T-cell (primary cell): ENCODE measurements at regions not wholly inside any gene's neighbourhood (a gene's known extent, or its start where the extent isn't known, plus 50 kb on each side); places are given as distances from the start of the nearest gene placed in this dataset.

Experiments used
- ATAC-seq, 4 experiments: fragments of 200-7000 bp in 3 of 4; fragments of 150-1000 bp in 1 of 4; cut with Tn5 transposase; replicated peaks in 1 of 4; 1 replicate in 3 of 4; 2 replicates in 1 of 4; pipeline ENCODE4 v1.10.0; 2021; ENCODE audit warnings: moderate library complexity in 3 of 4, mild to moderate bottlenecking in 2 of 4, moderate number of reproducible peaks in 1 of 4
- CTCF ChIA-PET, 2 donors: fragments of 300-600 bp; sonication (Branson Sonifier 250); formaldehyde crosslinking; loops; one replicate each; lab custom pipeline; 2022; ENCODE audit warnings: antibody characterized with exemption in 2 of 2; lab: Charles Lee
- POLR2A ChIA-PET, 2 donors: fragments of 300-600 bp; sonication (Branson Sonifier 250); formaldehyde crosslinking; loops; one replicate each; lab custom pipeline; 2022; ENCODE audit warnings: antibody characterized with exemption in 2 of 2; lab: Charles Lee
- DNase-seq, 35 experiments: peaks; one replicate each; pipeline versions ENCODE4 v3.0.0 to v3.0.0-alpha.2; 2013 to 2023
- H3K27ac ChIP-seq: one replicate; pipeline ENCODE4 v1.5.1; 2013; ENCODE audit warnings: low read length
- H3K27me3 ChIP-seq, 2 experiments: replicated peaks in 1 of 2; 1 replicate in 1 of 2; 2 replicates in 1 of 2; pipeline versions ENCODE4 v1.6.1 to v1.7.0; 2013; ENCODE audit warnings: low read length in 1 of 2, mixed read lengths in 1 of 2; ENCODE audit not compliant: control insufficient read depth in 2 of 2, insufficient read depth in 2 of 2; ENCODE audit errors: extremely low read depth in 1 of 2
- H3K36me3 ChIP-seq, 2 donors: 1 replicate in 1 of 2; 2 replicates in 1 of 2; pipeline versions ENCODE4 v1.6.1 to v1.7.0; 2013; ENCODE audit warnings: low read length in 1 of 2; ENCODE audit not compliant: control insufficient read depth in 2 of 2, insufficient read depth in 1 of 2; ENCODE audit errors: extremely low read depth in 1 of 2
- H3K4me1 ChIP-seq, 2 experiments: 1 replicate in 1 of 2; 2 replicates in 1 of 2; pipeline versions ENCODE4 v1.6.1 to v1.7.0; 2013; ENCODE audit warnings: low read length in 2 of 2, mixed read lengths in 1 of 2; ENCODE audit not compliant: insufficient read depth in 2 of 2, control insufficient read depth in 1 of 2; ENCODE audit errors: extremely low read depth in 1 of 2
- H3K4me3 ChIP-seq, 2 donors: 1 replicate in 1 of 2; 2 replicates in 1 of 2; pipeline versions ENCODE4 v1.5.1 to v1.7.0; 2013; ENCODE audit warnings: mild to moderate bottlenecking in 2 of 2, low read length in 1 of 2, moderate library complexity in 1 of 2; ENCODE audit not compliant: control insufficient read depth in 1 of 2; ENCODE audit errors: extremely low read depth in 1 of 2
- H3K9me3 ChIP-seq: 2 replicates; pipeline ENCODE4 v1.7.0; 2013
- H3K27ac Mint-ChIP-seq, 2 donors: one replicate each; pipeline ENCODE4 v1.8.0; 2020 to 2021; ENCODE audit warnings: mild to moderate bottlenecking in 2 of 2, mixed read lengths in 2 of 2
- H3K27me3 Mint-ChIP-seq, 2 donors: one replicate each; pipeline ENCODE4 v1.8.0; 2021 to 2022; ENCODE audit warnings: mixed read lengths in 2 of 2
- H3K36me3 Mint-ChIP-seq: one replicate; pipeline ENCODE4 v1.8.0; 2021; ENCODE audit warnings: mixed read lengths
- H3K4me1 Mint-ChIP-seq, 3 donors: one replicate each; pipeline ENCODE4 v1.8.0; 2020 to 2022; ENCODE audit warnings: mixed read lengths in 3 of 3, mild to moderate bottlenecking in 1 of 3
- H3K4me3 Mint-ChIP-seq, 3 donors: one replicate each; pipeline ENCODE4 v1.8.0; 2020 to 2022; ENCODE audit warnings: mild to moderate bottlenecking in 3 of 3, mixed read lengths in 3 of 3, moderate library complexity in 3 of 3
- H3K9me3 Mint-ChIP-seq, 3 donors: one replicate each; pipeline ENCODE4 v1.8.0; 2020 to 2022; ENCODE audit warnings: mixed read lengths in 3 of 3
- WGBS: methylation state at CpG from one replicate; pipeline ENCODE4 v1.1.5; 2013; ENCODE audit warnings: missing lambda C conversion rate; ENCODE audit not compliant: insufficient coverage; 5-methylcytosine and 5-hydroxymethylcytosine counted together

DNA sequence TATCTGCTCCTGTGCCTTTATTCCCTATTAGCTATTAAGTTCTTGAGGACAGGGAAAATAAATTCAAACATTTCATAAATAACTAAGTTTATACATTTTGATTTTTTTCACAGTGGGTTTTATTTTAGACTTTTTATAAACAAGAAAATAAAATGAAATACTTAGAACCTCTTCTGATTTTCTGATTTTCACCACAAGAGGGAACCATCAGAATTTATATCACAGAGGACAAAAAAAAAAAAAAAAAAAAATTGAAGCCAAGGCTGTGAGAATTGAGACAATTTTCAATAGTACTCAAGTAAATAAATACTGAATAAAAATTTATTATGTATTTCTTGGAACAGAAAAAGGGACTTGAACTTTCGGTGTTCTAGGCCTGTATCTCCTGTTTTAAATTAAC lies 288.1 kb downstream of the SH3BGRL start:
- no peaks in the 10 kb centered on the region for H3K36me3 ChIP-seq
- no CpG with 5 or more reads among the region's 1 CpG for WGBS
- no peaks in the 10 kb centered on the region for H3K4me1 ChIP-seq
- H3K4me3 Mint-ChIP-seq, result no peak overlapping the region
- no peak overlapping the region for H3K27ac Mint-ChIP-seq
- CTCF ChIA-PET, result no interaction called here
- no peak overlapping the region for H3K27ac ChIP-seq
- H3K4me3 ChIP-seq, result no peak overlapping the region
- DNase-seq, result no peak
- peaks cover 0 to 12% (median 0%) of the 10 kb centered on the region in 3 donors for H3K9me3 Mint-ChIP-seq
- H3K27me3 Mint-ChIP-seq, result peaks cover 0 to 8% of the 10 kb centered on the region in 2 donors
- no peaks in the 10 kb centered on the region for H3K4me1 Mint-ChIP-seq
- H3K36me3 Mint-ChIP-seq, result no peaks in the 10 kb centered on the region
- H3K9me3 ChIP-seq, result no peaks in the 10 kb centered on the region
- no peak for ATAC-seq
- POLR2A ChIA-PET, result no interaction called here
- no peaks in the 10 kb centered on the region for H3K27me3 ChIP-seq

DNA sequence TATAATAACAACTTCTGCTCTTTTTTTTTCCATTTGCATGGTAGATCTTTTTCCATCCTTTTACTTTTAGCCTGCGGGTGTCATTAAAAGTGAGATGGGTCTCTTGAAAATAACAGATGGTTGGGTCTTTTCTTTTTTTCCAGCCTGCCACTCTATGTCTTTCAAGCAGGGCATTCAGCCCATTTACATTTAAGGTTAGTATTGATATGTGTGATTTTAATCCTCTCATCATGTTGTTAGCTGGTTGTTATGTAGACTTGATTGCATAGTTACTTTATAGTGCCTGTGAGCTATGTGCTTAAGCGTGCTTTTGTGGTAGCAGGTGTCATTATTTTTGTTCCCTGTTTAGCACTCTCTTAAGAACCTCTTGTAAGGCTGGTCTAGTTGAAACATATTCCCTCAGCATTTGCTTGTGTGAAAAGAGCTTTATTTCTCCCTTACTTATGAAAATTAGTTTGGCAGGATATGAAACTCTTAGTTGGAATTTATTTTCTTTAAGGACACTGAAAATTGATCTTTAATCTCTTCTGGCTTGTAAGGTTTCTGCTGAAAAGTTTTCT lies 326.1 kb downstream of the SH3BGRL start:
- no peak overlapping the region for H3K4me3 Mint-ChIP-seq
- no peaks in the 10 kb centered on the region for H3K4me1 Mint-ChIP-seq
- Histone ChIP-seq H3K4me1 (no peaks in the 10 kb centered on the region), H3K36me3 (no peaks in the 10 kb centered on the region), H3K4me3 (no peak overlapping the region), H3K27me3 (no peaks in the 10 kb centered on the region), H3K9me3 (no peaks in the 10 kb centered on the region), H3K27ac (no peak overlapping the region)
- no peak for DNase-seq
- WGBS, result no CpG with 5 or more reads among the region's 2 CpGs
- ChIA-PET CTCF (no interaction called here), POLR2A (no interaction called here)
- ATAC-seq, result no peak
- H3K27me3 Mint-ChIP-seq, result peaks cover 0 to 3% of the 10 kb centered on the region in 2 donors
- peaks cover 4 to 11% (median 9%) of the 10 kb centered on the region in 3 donors for H3K9me3 Mint-ChIP-seq
- H3K27ac Mint-ChIP-seq, result no peak overlapping the region
- no peaks in the 10 kb centered on the region for H3K36me3 Mint-ChIP-seq

DNA sequence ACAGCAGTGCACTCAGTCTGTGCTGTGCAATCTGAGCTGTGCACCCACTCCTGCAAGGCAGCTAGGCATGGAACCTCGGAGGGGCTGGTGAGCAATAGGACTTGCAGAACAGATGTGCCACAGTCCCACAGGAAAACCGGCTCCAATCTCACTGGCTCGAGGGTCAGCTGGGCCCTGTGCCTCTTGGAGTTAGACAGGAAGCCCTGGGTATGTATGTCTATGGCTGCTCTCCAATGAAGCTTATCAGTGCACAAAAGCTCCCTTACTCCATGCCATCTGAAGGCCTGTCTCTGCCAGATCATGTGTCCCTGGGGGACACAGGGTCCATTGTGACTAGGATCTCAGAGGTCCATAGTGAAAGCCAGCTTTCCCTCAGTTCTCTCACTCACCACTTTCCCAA lies 335.8 kb downstream of the SH3BGRL start:
- Histone ChIP-seq H3K36me3 (no peaks in the 10 kb centered on the region), H3K4me1 (no peaks in the 10 kb centered on the region), H3K27ac (no peak overlapping the region), H3K9me3 (no peaks in the 10 kb centered on the region), H3K27me3 (no peaks in the 10 kb centered on the region), H3K4me3 (no peak overlapping the region)
- no peak overlapping the region for H3K27ac Mint-ChIP-seq
- peaks cover 0 to 3% of the 10 kb centered on the region in 2 donors for H3K27me3 Mint-ChIP-seq
- ChIA-PET POLR2A (no interaction called here), CTCF (no interaction called here)
- no peaks in the 10 kb centered on the region for H3K4me1 Mint-ChIP-seq
- ATAC-seq, result no peak
- H3K9me3 Mint-ChIP-seq, result peaks cover 0 to under 1% (median 0%) of the 10 kb centered on the region in 3 donors
- no peak overlapping the region for H3K4me3 Mint-ChIP-seq
- no peak for DNase-seq
- no CpG with 5 or more reads among the region's 3 CpGs for WGBS
- H3K36me3 Mint-ChIP-seq, result no peaks in the 10 kb centered on the region

DNA sequence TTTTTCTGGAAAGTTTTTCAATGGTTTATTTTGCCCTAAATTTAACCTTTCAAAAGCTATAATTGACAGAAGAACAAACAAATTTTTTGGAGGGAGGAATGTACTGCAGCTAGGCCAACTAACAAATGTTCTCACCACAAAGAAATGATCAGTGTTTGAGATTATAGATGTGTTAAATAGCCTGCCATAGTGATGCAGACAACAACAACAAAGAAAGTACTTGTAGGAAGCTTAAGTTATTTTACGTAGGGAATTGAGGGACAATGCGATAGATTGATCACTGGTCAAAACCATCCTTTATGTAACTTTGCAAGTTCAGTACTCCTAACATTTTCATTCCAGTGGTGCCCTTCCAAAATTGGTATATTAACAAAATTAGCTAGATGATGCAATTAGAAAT lies 340.4 kb downstream of the SH3BGRL start:
- H3K27ac Mint-ChIP-seq, result no peak overlapping the region
- ChIA-PET CTCF (no interaction called here), POLR2A (no interaction called here)
- no CpG with 5 or more reads among the region's 2 CpGs for WGBS
- H3K9me3 Mint-ChIP-seq, result peaks cover 3 to 16% (median 4%) of the 10 kb centered on the region in 3 donors
- H3K27me3 ChIP-seq, result no peaks in the 10 kb centered on the region
- ATAC-seq, result no peak
- no peak overlapping the region for H3K27ac ChIP-seq
- H3K27me3 Mint-ChIP-seq, result peaks cover 0 to 3% of the 10 kb centered on the region in 2 donors
- H3K36me3 ChIP-seq, result no peaks in the 10 kb centered on the region
- no peaks in the 10 kb centered on the region for H3K4me1 ChIP-seq
- no peak overlapping the region for H3K4me3 ChIP-seq
- no peak overlapping the region for H3K4me3 Mint-ChIP-seq
- H3K9me3 ChIP-seq, result no peaks in the 10 kb centered on the region
- DNase-seq, result no peak
- no peaks in the 10 kb centered on the region for H3K4me1 Mint-ChIP-seq
- no peaks in the 10 kb centered on the region for H3K36me3 Mint-ChIP-seq

DNA sequence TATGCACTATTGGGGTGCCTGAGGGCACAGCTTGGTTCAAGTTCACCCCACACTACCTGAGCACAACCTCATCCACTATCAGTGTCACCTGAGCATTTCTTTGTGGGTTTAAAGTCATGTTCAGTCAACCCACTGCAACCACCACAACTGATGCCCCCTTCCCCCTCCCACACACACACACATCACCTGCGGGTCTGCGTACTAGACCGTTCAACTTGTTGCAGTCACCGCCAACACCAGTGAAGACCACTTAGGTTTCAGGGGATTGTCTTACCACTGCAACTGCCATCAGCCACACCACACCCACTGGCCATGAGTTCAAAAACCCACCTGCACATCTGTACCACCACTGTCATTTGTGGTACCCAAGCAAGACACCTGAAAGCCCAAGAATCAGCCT lies 355.0 kb downstream of the SH3BGRL start:
- Mint-ChIP-seq H3K36me3 (no peaks in the 10 kb centered on the region), H3K27ac (no peak overlapping the region), H3K4me1 (no peaks in the 10 kb centered on the region), H3K9me3 (no peaks in the 10 kb centered on the region), H3K27me3 (peaks cover 0 to 11% of the 10 kb centered on the region in 2 donors), H3K4me3 (no peak overlapping the region)
- Histone ChIP-seq H3K4me3 (no peak overlapping the region), H3K27ac (no peak overlapping the region), H3K9me3 (no peaks in the 10 kb centered on the region), H3K36me3 (no peaks in the 10 kb centered on the region), H3K4me1 (no peaks in the 10 kb centered on the region), H3K27me3 (no peaks in the 10 kb centered on the region)
- CTCF ChIA-PET, result no interaction called here
- POLR2A ChIA-PET, result no interaction called here
- DNase-seq (no peak), ATAC-seq (no peak)
- 95% methylated on average over 4 of the region's 4 CpGs for WGBS

DNA sequence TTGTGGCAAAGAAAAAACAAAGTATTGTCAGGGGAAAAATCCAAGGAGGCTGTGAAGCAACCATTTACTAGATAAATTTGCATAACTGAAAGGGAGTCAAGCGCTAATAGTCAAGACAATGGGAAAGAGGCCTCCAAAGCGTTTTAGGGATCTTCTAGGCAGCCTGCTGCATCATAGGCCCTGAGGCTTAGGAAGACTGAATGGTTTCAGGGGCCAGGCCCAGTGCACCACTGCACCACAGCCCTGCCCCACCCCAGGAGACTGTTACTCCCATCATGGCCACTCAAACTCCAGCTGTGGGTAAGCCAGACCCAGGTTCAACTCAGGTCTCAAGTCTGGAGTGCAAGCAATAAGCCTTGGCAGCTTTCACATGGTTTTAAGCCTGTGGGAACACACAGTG lies 362.9 kb downstream of the SH3BGRL start:
- H3K36me3 Mint-ChIP-seq, result no peaks in the 10 kb centered on the region
- WGBS, result no CpG with 5 or more reads among the region's 2 CpGs
- CTCF ChIA-PET, result no interaction called here
- H3K9me3 Mint-ChIP-seq, result peaks cover 0 to 4% (median 0%) of the 10 kb centered on the region in 3 donors
- H3K4me3 Mint-ChIP-seq, result no peak overlapping the region
- H3K27ac Mint-ChIP-seq, result no peak overlapping the region
- Histone ChIP-seq H3K36me3 (no peaks in the 10 kb centered on the region), H3K4me1 (no peaks in the 10 kb centered on the region), H3K4me3 (no peak overlapping the region), H3K27me3 (no peaks in the 10 kb centered on the region), H3K9me3 (no peaks in the 10 kb centered on the region), H3K27ac (no peak overlapping the region)
- no peaks in the 10 kb centered on the region for H3K4me1 Mint-ChIP-seq
- POLR2A ChIA-PET, result no interaction called here
- DNase-seq, result no peak
- peaks cover 0 to 5% of the 10 kb centered on the region in 2 donors for H3K27me3 Mint-ChIP-seq
- no peak for ATAC-seq

DNA sequence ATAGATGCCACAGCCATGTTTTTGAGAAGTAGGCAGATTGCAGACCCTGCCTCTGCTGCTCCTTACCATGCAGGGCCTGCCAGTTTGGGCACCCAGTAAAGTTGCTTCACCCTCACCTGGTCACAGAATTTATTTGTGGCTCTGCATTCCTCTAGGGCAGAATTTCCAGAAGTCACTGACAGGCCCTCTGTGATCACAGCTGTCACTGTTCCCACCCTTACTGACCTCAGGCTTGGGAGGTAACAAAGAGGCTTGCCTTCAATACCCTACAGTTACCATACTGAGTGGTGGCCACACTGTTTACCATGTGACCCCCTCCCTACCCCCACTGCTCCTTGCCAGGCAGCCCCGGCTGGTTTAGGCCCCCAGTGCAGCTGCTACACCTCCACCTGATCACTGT lies 375.1 kb downstream of the SH3BGRL start:
- no CpG with 5 or more reads among the region's 1 CpG for WGBS
- Mint-ChIP-seq H3K27me3 (peaks cover 0 to 5% of the 10 kb centered on the region in 2 donors), H3K4me1 (no peaks in the 10 kb centered on the region), H3K36me3 (no peaks in the 10 kb centered on the region), H3K9me3 (peaks cover 0 to 3% (median 0%) of the 10 kb centered on the region in 3 donors), H3K27ac (no peak overlapping the region), H3K4me3 (no peak overlapping the region)
- Histone ChIP-seq H3K27ac (no peak overlapping the region), H3K36me3 (no peaks in the 10 kb centered on the region), H3K9me3 (no peaks in the 10 kb centered on the region), H3K27me3 (no peaks in the 10 kb centered on the region), H3K4me3 (no peak overlapping the region), H3K4me1 (no peaks in the 10 kb centered on the region)
- POLR2A ChIA-PET, result no interaction called here
- CTCF ChIA-PET, result no interaction called here
- DNase-seq (no peak), ATAC-seq (no peak)
